ENCODE measurements at regions not wholly inside any gene's neighbourhood (a gene's known extent, or its start where the extent isn't known, plus 50 kb on each side); places are given as distances from the start of the nearest gene placed in this dataset.

DNA sequence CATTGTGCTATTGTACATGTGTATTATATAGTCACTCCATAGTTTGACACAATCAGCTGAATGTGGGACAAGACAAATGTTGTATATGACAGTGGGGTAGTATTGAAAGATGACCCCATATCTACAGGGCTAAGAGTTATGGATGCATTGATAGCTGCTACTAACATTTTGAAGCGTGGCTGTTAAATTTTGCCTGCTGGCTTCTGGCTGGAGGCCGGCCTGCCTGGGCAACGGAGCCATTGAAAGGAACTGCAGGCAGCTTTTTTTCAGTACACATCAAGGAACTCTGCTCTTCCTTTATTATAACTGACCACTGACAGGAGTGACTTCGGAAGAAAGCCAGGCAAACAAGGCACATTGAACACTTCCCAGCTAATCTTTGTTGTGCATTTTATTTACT is 76.1 kb upstream of the TMEM33 start:
- DNase-seq (no peak), ATAC-seq (ENCODE audit: low read depth) (no peak)
- CTCF ChIA-PET: no interaction called here
- WGBS, 2 experiments (ENCODE audit: extremely low coverage in 2 of 2, insufficient read length in 1 of 2): 17% methylated on average over 2 of the region's 4 CpGs; no CpG with 5 or more reads in 1 of the 2 experiments
- Histone ChIP-seq H3K9me3 (ENCODE audit: control insufficient read depth, insufficient read depth, low read length) (no peaks in the 10 kb centered on the region), H3K23ac (ENCODE audit: low read depth, low read length) (no peak overlapping the region), H3K18ac (ENCODE audit: low read depth, low read length) (no peak overlapping the region), H3K79me1 (ENCODE audit: low read depth in 1 of 2, low read length in 2 of 2) (no peaks in the 10 kb centered on the region), H2AK5ac (ENCODE audit: low read depth, low read length) (no peak overlapping the region), H3K4ac (ENCODE audit: low read depth, low read length) (no peak overlapping the region), H4K91ac (ENCODE audit: insufficient read depth, low read depth, low read length) (no peak overlapping the region), H4K8ac (ENCODE audit: low read depth in 2 of 2, low read length in 2 of 2) (no peak overlapping the region), H4K20me1 (ENCODE audit: insufficient read depth, low read length) (no peaks in the 10 kb centered on the region), H4K5ac (ENCODE audit: low read depth, low read length) (no peak overlapping the region), H3K9ac (ENCODE audit: low read depth, low read length) (no peak overlapping the region), H3K4me3 (ENCODE audit: insufficient read depth, low read depth, low read length) (no peak overlapping the region), H3K56ac (ENCODE audit: extremely low read depth, insufficient read depth, low read length) (no peak overlapping the region), H3K27me3 (ENCODE audit: control insufficient read depth, insufficient read depth, low read length) (peaks cover 15% of the 10 kb centered on the region), H2BK20ac (ENCODE audit: low read depth, low read length) (no peak overlapping the region), H3K36me3 (ENCODE audit: control insufficient read depth, insufficient read depth, low read length) (no peaks in the 10 kb centered on the region), H3K14ac (replicated peaks; ENCODE audit: low read depth, low read length) (no peak overlapping the region), H3K4me1 (ENCODE audit: control insufficient read depth, insufficient read depth, low read length) (no peaks in the 10 kb centered on the region), H2BK15ac (ENCODE audit: low read depth, low read length) (no peak overlapping the region), H3K4me2 (ENCODE audit: low read depth, low read length) (no peak overlapping the region), H2AFZ (replicated peaks; ENCODE audit: low read length, poor library complexity) (no peak overlapping the region), H2AK9ac (replicated peaks; ENCODE audit: low read depth, low read length, poor library complexity) (no peak overlapping the region), H2BK5ac (ENCODE audit: low read depth, low read length, poor library complexity, severe bottlenecking) (no peak overlapping the region), H2BK120ac (ENCODE audit: low read depth, low read length) (no peak overlapping the region), H3K27ac (ENCODE audit: insufficient read depth, low read length) (no peak overlapping the region), H3K9me1 (ENCODE audit: insufficient read depth, low read length) (no peaks in the 10 kb centered on the region)
- dilution Hi-C loops (cut with HindIII; ENCODE audit: low sequenced_read_pairs, unreplicated experiment): no loop called here
- no TSS peak for BruUV-seq (replicated peaks)
- in situ Hi-C loops (cut with MboI; ENCODE audit: low sequenced_read_pairs): no loop called here
- intact Hi-C loops (cut with micrococcal nuclease): no loop called here
- TF ChIP-seq MAZ (IDR thresholded peaks at IDR 0.05; ENCODE audit: borderline replicate concordance, low read depth, low read length) (no peak), SMC3 (IDR thresholded peaks at IDR 0.05; ENCODE audit: low read depth, low read length) (no peak), CHD1 (IDR thresholded peaks at IDR 0.05; ENCODE audit: low read depth, low read length) (no peak), MXI1 (IDR thresholded peaks at IDR 0.05; ENCODE audit: borderline replicate concordance, low read depth, low read length) (no peak), POLR2A (IDR thresholded peaks at IDR 0.05; ENCODE audit: low read depth, low read length) (no peak), NFE2L2 (IDR thresholded peaks at IDR 0.05; ENCODE audit: low read depth, low read length) (no peak), CEBPB (IDR thresholded peaks at IDR 0.05; ENCODE audit: low read depth, low read length) (no peak), FOS (IDR thresholded peaks at IDR 0.05; ENCODE audit: low read depth, low read length) (no peak), BHLHE40 (IDR thresholded peaks at IDR 0.05; ENCODE audit: low read depth, low read length) (no peak), RFX5 (IDR thresholded peaks at IDR 0.05; ENCODE audit: low read depth, low read length) (no peak), RCOR1 (IDR thresholded peaks at IDR 0.05; ENCODE audit: insufficient replicate concordance, low read length) (no peak), RAD21 (IDR thresholded peaks at IDR 0.05; ENCODE audit: low read length) (no peak), MAFK (IDR thresholded peaks at IDR 0.05; ENCODE audit: low read depth, low read length) (no peak)
- TF ChIP-seq, protein P1, sequence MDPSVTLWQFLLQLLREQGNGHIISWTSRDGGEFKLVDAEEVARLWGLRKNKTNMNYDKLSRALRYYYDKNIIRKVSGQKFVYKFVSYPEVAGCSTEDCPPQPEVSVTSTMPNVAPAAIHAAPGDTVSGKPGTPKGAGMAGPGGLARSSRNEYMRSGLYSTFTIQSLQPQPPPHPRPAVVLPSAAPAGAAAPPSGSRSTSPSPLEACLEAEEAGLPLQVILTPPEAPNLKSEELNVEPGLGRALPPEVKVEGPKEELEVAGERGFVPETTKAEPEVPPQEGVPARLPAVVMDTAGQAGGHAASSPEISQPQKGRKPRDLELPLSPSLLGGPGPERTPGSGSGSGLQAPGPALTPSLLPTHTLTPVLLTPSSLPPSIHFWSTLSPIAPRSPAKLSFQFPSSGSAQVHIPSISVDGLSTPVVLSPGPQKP (IDR thresholded peaks at IDR 0.05; ENCODE audit: borderline replicate concordance, low read depth, low read length): no peak
- TF ChIP-seq, protein P2, sequence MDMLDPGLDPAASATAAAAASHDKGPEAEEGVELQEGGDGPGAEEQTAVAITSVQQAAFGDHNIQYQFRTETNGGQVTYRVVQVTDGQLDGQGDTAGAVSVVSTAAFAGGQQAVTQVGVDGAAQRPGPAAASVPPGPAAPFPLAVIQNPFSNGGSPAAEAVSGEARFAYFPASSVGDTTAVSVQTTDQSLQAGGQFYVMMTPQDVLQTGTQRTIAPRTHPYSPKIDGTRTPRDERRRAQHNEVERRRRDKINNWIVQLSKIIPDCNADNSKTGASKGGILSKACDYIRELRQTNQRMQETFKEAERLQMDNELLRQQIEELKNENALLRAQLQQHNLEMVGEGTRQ (IDR thresholded peaks at IDR 0.05; ENCODE audit: low read depth, low read length): no peak
- TF ChIP-seq, protein P3, sequence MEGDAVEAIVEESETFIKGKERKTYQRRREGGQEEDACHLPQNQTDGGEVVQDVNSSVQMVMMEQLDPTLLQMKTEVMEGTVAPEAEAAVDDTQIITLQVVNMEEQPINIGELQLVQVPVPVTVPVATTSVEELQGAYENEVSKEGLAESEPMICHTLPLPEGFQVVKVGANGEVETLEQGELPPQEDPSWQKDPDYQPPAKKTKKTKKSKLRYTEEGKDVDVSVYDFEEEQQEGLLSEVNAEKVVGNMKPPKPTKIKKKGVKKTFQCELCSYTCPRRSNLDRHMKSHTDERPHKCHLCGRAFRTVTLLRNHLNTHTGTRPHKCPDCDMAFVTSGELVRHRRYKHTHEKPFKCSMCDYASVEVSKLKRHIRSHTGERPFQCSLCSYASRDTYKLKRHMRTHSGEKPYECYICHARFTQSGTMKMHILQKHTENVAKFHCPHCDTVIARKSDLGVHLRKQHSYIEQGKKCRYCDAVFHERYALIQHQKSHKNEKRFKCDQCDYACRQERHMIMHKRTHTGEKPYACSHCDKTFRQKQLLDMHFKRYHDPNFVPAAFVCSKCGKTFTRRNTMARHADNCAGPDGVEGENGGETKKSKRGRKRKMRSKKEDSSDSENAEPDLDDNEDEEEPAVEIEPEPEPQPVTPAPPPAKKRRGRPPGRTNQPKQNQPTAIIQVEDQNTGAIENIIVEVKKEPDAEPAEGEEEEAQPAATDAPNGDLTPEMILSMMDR (conservative IDR thresholded peaks at IDR 0.05; ENCODE audit: low read depth, low read length): no peak
- POLR2A ChIA-PET (ENCODE audit: unreplicated experiment): no interaction called here
